WTC11 (cell line): ENCODE measurements at regions not wholly inside any gene's neighbourhood (a gene's known extent, or its start where the extent isn't known, plus 50 kb on each side); places are given as distances from the start of the nearest gene placed in this dataset.

Source experiments
- ATAC-seq: fragments of 200-7000 bp; cut with Tn5 transposase; 2 replicates; pipeline ENCODE4 v1.10.0; 2021; ENCODE audit warnings: mild to moderate bottlenecking, moderate library complexity
- CTCF ChIA-PET: fragments of 300-600 bp; sonication (Branson Sonifier 250); formaldehyde crosslinking; loops from one replicate; lab custom pipeline; 2021; ENCODE audit warnings: antibody characterized with exemption; lab: Charles Lee
- POLR2A ChIA-PET: fragments of 350-600 bp; sonication (Branson Sonifier 250); formaldehyde crosslinking; loops from one replicate; lab custom pipeline; 2021; ENCODE audit warnings: antibody characterized with exemption; lab: Charles Lee
- DNase-seq: peaks from one replicate; pipeline ENCODE4 v3.0.0; 2021; ENCODE audit warnings: low spot score
- H3K27ac Mint-ChIP-seq: 2 replicates; pipeline ENCODE4 v1.8.0; 2021; ENCODE audit warnings: mixed read lengths
- H3K27me3 Mint-ChIP-seq: 2 replicates; pipeline ENCODE4 v1.8.0; 2021; ENCODE audit warnings: low read depth, mild to moderate bottlenecking, moderate library complexity, mixed read lengths
- H3K36me3 Mint-ChIP-seq: 2 replicates; pipeline ENCODE4 v1.8.0; 2021; ENCODE audit warnings: mixed read lengths
- H3K4me1 Mint-ChIP-seq: 2 replicates; pipeline ENCODE4 v1.8.0; 2022; ENCODE audit warnings: mixed read lengths
- H3K4me3 Mint-ChIP-seq: 2 replicates; pipeline ENCODE4 v1.8.0; 2021; ENCODE audit warnings: mild to moderate bottlenecking, moderate library complexity, mixed read lengths
- H3K9me3 Mint-ChIP-seq: 2 replicates; pipeline ENCODE4 v1.8.0; 2021; ENCODE audit warnings: mixed read lengths
- AFF4 ChIP-seq: sonication (generic); formaldehyde crosslinking; IDR thresholded peaks from 2 replicates; pipeline ENCODE4 v1.8.1; 2023; ENCODE audit warnings: mild to moderate bottlenecking, missing genetic modification reagents, borderline replicate concordance
- ARID4B ChIP-seq: sonication (generic); formaldehyde crosslinking; IDR thresholded peaks from 2 replicates; pipeline ENCODE4 v1.8.0; 2023; ENCODE audit warnings: missing genetic modification reagents, mild to moderate bottlenecking, borderline replicate concordance
- ATF3 ChIP-seq: sonication (generic); formaldehyde crosslinking; conservative IDR thresholded peaks from 2 replicates; pipeline ENCODE4 v1.8.1; 2022; ENCODE audit warnings: mild to moderate bottlenecking, missing genetic modification reagents
- E2F4 ChIP-seq: sonication (generic); formaldehyde crosslinking; IDR thresholded peaks from 2 replicates; pipeline ENCODE4 v1.8.1; 2022; ENCODE audit warnings: low read depth, mild to moderate bottlenecking, moderate library complexity, missing genetic modification reagents, borderline replicate concordance
- E2F5 ChIP-seq: sonication (generic); formaldehyde crosslinking; IDR thresholded peaks from 2 replicates; pipeline ENCODE4 v1.8.1; 2022; ENCODE audit warnings: mild to moderate bottlenecking, moderate library complexity, missing genetic modification reagents
- ERG ChIP-seq: fragments of 250-450 bp; sonication (Bioruptor Pico); IDR thresholded peaks from 2 replicates; pipeline ENCODE4 v1.8.0; 2021; ENCODE audit warnings: mild to moderate bottlenecking
- FOXJ3 ChIP-seq: sonication (generic); formaldehyde crosslinking; IDR thresholded peaks from 2 replicates; pipeline ENCODE4 v1.9.0; 2021; ENCODE audit warnings: missing genetic modification reagents, mild to moderate bottlenecking, borderline replicate concordance
- FOXP1 ChIP-seq: sonication (generic); formaldehyde crosslinking; IDR thresholded peaks from 2 replicates; pipeline ENCODE4 v1.8.0; 2022; ENCODE audit warnings: missing genetic modification reagents, mild to moderate bottlenecking, moderate library complexity, borderline replicate concordance
- NR1H2 ChIP-seq: sonication (generic); formaldehyde crosslinking; IDR thresholded peaks from 2 replicates; pipeline ENCODE4 v1.9.0; 2021; ENCODE audit warnings: mild to moderate bottlenecking, moderate library complexity, missing genetic modification reagents
- SOX15 ChIP-seq: fragments of 250-450 bp; sonication (Bioruptor Pico); IDR thresholded peaks from 2 replicates; pipeline ENCODE4 v1.9.0; 2021; ENCODE audit warnings: mild to moderate bottlenecking
- ZNF425 ChIP-seq: fragments of 250-450 bp; sonication (Bioruptor Pico); conservative IDR thresholded peaks from 2 replicates; pipeline ENCODE4 v1.9.0; 2021; ENCODE audit warnings: mild to moderate bottlenecking

GRCh38 chr16:6249863-6250262 lies 1082.8 kb upstream of the RBFOX1 start:
- Mint-ChIP-seq H3K27me3 (peaks cover 11% of the 10 kb centered on the region), H3K36me3 (peaks cover 85% of the 10 kb centered on the region), H3K27ac (no peak overlapping the region), H3K4me1 (no peaks in the 10 kb centered on the region), H3K4me3 (no peak overlapping the region), H3K9me3 (peaks cover 93% of the 10 kb centered on the region)
- CTCF ChIA-PET = no interaction called here
- POLR2A ChIA-PET = no interaction called here
- ATAC-seq (no peak), DNase-seq (no peak)
- TF ChIP-seq AFF4 (no peak), FOXJ3 (CRISPR knock-in tag) (no peak), ATF3 (CRISPR knock-in tag) (no peak), NR1H2 (no peak), ARID4B (CRISPR knock-in tag) (no peak), E2F4 (CRISPR knock-in tag) (no peak), FOXP1 (no peak), ERG (CRISPR knock-in tag) (no peak), ZNF425 (CRISPR knock-in tag) (no peak), SOX15 (CRISPR knock-in tag) (no peak), E2F5 (CRISPR knock-in tag) (no peak)
